ENCODE measurements at regions not wholly inside any gene's neighbourhood (a gene's known extent, or its start where the extent isn't known, plus 50 kb on each side); places are given as distances from the start of the nearest gene placed in this dataset.

DNA sequence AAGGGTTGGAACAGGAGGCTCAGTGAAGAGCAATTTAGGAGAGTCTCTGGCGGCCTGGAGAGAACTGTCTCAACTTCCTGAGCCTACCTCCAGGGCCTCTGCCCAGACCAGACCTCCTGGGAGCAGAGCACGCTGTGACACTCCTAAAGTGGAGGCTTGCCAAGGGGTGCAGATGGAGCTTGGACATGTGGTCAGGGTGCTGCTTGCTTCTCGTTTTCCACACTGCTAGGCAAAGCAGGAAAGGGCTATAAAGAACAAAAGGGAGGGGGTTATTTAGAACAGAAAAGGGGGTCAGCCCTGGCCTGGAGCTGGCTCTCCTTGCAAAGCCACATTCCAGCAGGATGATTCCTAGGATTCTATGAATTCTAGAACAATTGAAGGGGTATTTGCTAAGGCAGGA lies 145.7 kb upstream of the GGTLC1 start:
- no peaks in the 10 kb centered on the region for H3K36me3 Mint-ChIP-seq (ENCODE audit: low read depth)
- intact Hi-C loops (cut with micrococcal nuclease), result no loop called here
- H3K27ac Mint-ChIP-seq, result no peak overlapping the region
- no peaks in the 10 kb centered on the region for H3K4me1 Mint-ChIP-seq
- ChIA-PET POLR2A (no interaction called here), CTCF (no interaction called here)
- ATAC-seq (ENCODE audit: low read depth) (no peak), DNase-seq (no peak)
- TF ChIP-seq, protein P1, sequence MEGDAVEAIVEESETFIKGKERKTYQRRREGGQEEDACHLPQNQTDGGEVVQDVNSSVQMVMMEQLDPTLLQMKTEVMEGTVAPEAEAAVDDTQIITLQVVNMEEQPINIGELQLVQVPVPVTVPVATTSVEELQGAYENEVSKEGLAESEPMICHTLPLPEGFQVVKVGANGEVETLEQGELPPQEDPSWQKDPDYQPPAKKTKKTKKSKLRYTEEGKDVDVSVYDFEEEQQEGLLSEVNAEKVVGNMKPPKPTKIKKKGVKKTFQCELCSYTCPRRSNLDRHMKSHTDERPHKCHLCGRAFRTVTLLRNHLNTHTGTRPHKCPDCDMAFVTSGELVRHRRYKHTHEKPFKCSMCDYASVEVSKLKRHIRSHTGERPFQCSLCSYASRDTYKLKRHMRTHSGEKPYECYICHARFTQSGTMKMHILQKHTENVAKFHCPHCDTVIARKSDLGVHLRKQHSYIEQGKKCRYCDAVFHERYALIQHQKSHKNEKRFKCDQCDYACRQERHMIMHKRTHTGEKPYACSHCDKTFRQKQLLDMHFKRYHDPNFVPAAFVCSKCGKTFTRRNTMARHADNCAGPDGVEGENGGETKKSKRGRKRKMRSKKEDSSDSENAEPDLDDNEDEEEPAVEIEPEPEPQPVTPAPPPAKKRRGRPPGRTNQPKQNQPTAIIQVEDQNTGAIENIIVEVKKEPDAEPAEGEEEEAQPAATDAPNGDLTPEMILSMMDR (IDR thresholded peaks at IDR 0.05), result no peak
- H3K4me3 Mint-ChIP-seq, result no peak overlapping the region
- H3K27me3 Mint-ChIP-seq, result no peaks in the 10 kb centered on the region
- H3K9me3 Mint-ChIP-seq, result no peaks in the 10 kb centered on the region

DNA sequence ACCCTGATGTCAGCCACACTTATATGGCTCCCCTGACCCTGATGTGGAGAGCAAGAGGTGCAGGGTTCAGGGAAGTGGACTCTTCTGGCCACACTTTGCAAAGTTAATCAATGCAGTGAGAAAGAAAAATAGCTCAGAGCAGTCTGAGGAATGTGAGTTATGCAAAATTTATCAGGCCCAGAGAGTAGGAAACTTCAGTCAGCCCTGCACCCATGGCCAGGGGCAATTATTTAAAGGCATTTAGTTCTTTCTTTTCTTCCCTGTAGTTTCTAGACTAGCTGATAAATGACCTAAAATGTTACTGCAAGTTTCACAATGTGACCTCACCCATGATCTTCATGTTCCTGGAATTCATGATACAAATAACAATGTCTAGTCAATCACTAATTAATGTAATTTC lies 143.7 kb upstream of the GGTLC1 start:
- no peaks in the 10 kb centered on the region for H3K4me1 Mint-ChIP-seq
- ChIA-PET CTCF (no interaction called here), POLR2A (no interaction called here)
- H3K27ac Mint-ChIP-seq, result no peak overlapping the region
- no peaks in the 10 kb centered on the region for H3K27me3 Mint-ChIP-seq
- TF ChIP-seq, protein P1 (IDR thresholded peaks at IDR 0.05), result no peak
- intact Hi-C loops (cut with micrococcal nuclease), result no loop called here
- H3K36me3 Mint-ChIP-seq (ENCODE audit: low read depth), result no peaks in the 10 kb centered on the region
- DNase-seq, result no peak
- H3K4me3 Mint-ChIP-seq, result no peak overlapping the region
- ATAC-seq (ENCODE audit: low read depth), result no peak
- H3K9me3 Mint-ChIP-seq, result no peaks in the 10 kb centered on the region

DNA sequence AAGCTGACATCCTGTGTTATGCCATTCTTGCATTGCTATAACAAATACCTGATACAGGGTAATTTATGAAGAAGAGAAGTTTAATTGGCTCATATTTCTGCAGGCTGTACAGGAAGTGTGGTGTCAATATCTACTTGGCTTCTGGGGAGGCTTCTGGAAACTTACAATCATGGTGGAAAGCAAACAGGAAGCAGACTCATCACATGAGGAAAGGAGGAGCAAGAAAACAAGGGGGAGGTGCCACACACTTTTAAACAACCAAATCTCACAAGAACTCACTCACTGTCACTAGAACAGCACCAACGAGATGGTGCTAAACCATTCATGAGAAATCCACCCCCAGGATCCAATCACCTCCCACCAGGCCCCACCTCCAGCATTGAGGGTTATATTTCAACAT lies 143.1 kb upstream of the GGTLC1 start:
- no peak overlapping the region for H3K27ac Mint-ChIP-seq
- no peaks in the 10 kb centered on the region for H3K27me3 Mint-ChIP-seq
- TF ChIP-seq, protein P1 (IDR thresholded peaks at IDR 0.05), result no peak
- ATAC-seq (ENCODE audit: low read depth) (no peak), DNase-seq (no peak)
- CTCF ChIA-PET, result no interaction called here
- POLR2A ChIA-PET, result no interaction called here
- no peaks in the 10 kb centered on the region for H3K9me3 Mint-ChIP-seq
- intact Hi-C loops (cut with micrococcal nuclease), result no loop called here
- no peaks in the 10 kb centered on the region for H3K4me1 Mint-ChIP-seq
- H3K4me3 Mint-ChIP-seq, result no peak overlapping the region
- H3K36me3 Mint-ChIP-seq (ENCODE audit: low read depth), result no peaks in the 10 kb centered on the region

DNA sequence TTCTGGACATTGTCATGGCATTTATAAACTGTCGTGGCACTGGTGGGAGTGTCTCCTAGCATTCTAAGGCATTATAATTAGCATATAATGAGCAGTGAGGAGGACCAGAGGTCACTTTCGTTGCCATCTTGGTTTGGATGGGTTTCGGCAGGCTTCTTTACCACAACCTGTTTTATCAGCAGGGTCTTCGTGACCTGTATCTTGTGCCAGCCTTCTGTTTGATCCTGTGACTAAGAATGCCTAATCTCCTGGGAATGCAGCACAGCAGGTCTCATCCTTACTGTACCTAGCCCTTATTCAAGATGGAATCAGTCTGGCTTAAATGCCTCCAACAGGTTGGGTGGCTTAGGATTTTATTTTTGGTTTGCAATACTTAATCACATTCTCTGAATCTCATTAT lies 142.7 kb upstream of the GGTLC1 start:
- Mint-ChIP-seq H3K27ac (no peak overlapping the region), H3K4me1 (no peaks in the 10 kb centered on the region), H3K27me3 (no peaks in the 10 kb centered on the region), H3K4me3 (no peak overlapping the region), H3K36me3 (ENCODE audit: low read depth) (no peaks in the 10 kb centered on the region), H3K9me3 (no peaks in the 10 kb centered on the region)
- CTCF ChIA-PET, result no interaction called here
- ATAC-seq (ENCODE audit: low read depth), result no peak
- POLR2A ChIA-PET, result no interaction called here
- intact Hi-C loops (cut with micrococcal nuclease), result no loop called here
- DNase-seq, result no peak
- TF ChIP-seq, protein P1 (IDR thresholded peaks at IDR 0.05), result no peak

DNA sequence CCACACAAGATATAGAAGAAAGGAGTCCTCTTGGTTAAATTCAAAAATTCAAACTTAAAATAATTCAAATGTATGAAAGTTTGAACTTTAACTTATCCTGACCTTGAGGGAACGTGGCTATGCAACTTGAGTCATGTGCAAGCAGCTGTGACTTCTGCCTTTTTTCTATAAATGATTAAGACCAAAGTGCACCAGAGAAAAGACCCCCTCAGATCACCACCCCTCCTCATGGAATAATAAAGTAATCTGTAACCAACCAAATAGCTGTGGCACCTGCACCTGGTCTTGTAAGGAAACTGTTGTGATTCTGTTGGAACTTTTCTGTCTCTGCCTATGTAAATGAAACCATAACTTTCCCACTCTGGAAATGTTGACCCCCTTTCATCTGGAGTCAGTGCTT lies 141.1 kb upstream of the GGTLC1 start:
- intact Hi-C loops (cut with micrococcal nuclease), result no loop called here

More for the DNA sequence above, 141.1 kb upstream of the GGTLC1 start:
- Mint-ChIP-seq H3K4me1 (no peaks in the 10 kb centered on the region), H3K36me3 (ENCODE audit: low read depth) (no peaks in the 10 kb centered on the region), H3K27ac (no peak overlapping the region), H3K4me3 (no peak overlapping the region), H3K27me3 (no peaks in the 10 kb centered on the region), H3K9me3 (no peaks in the 10 kb centered on the region)
- ChIA-PET POLR2A (no interaction called here), CTCF (no interaction called here)
- DNase-seq (no peak), ATAC-seq (ENCODE audit: low read depth) (no peak)
- TF ChIP-seq, protein P1 (IDR thresholded peaks at IDR 0.05), result no peak
